Hepatic stellate cell (primary cell): ENCODE measurements at regions not wholly inside any gene's neighbourhood (a gene's known extent, or its start where the extent isn't known, plus 50 kb on each side); places are given as distances from the start of the nearest gene placed in this dataset.
A peak's percentile ranks its signal among the peaks of the same experiment; 100 is the strongest.

Source experiments
- DNase-seq: peaks from one replicate; pipeline ENCODE4 v3.0.0; 2011; ENCODE audit warnings: low spot score

- no peak for DNase-seq
Measured at GRCh38 chr3:30332196-30333021, 274.0 kb upstream of the TGFBR2 start.

- DNase-seq: no peak
Measured at GRCh38 chr3:30333143-30333542, 273.3 kb upstream of the TGFBR2 start.

- DNase-seq: no peak
Measured at GRCh38 chr3:30333903-30334302, 272.5 kb upstream of the TGFBR2 start.

GRCh38 chr3:30340500-30340899 lies 265.9 kb upstream of the TGFBR2 start:
- DNase-seq: no peak

GRCh38 chr3:30341079-30341478 lies 265.3 kb upstream of the TGFBR2 start:
- no peak for DNase-seq

- DNase-seq: no peak
Measured at GRCh38 chr3:30341851-30342250, 264.6 kb upstream of the TGFBR2 start.

- peak; percentile 21 for DNase-seq
Measured at GRCh38 chr3:30342318-30343060, 263.9 kb upstream of the TGFBR2 start.

- DNase-seq: no peak
Measured at GRCh38 chr3:30343067-30343831, 263.2 kb upstream of the TGFBR2 start.

GRCh38 chr3:30343861-30344260 lies 262.5 kb upstream of the TGFBR2 start:
- DNase-seq: no peak

- DNase-seq: no peak
Measured at GRCh38 chr3:30344288-30344687, 262.1 kb upstream of the TGFBR2 start.

- DNase-seq: no peak
Measured at GRCh38 chr3:30346933-30347320, 259.5 kb upstream of the TGFBR2 start.

- DNase-seq: peak; percentile 35
Measured at GRCh38 chr3:30347679-30348216, 258.7 kb upstream of the TGFBR2 start.

GRCh38 chr3:30349507-30349906 lies 256.9 kb upstream of the TGFBR2 start:
- no peak for DNase-seq

GRCh38 chr3:30350011-30350410 lies 256.4 kb upstream of the TGFBR2 start:
- no peak for DNase-seq

- DNase-seq: no peak
Measured at GRCh38 chr3:30350901-30351300, 255.5 kb upstream of the TGFBR2 start.

GRCh38 chr3:30352410-30353318 lies 253.7 kb upstream of the TGFBR2 start:
- DNase-seq: no peak

GRCh38 chr3:30353711-30354467 lies 252.5 kb upstream of the TGFBR2 start:
- no peak for DNase-seq

- no peak for DNase-seq
Measured at GRCh38 chr3:30354513-30354912, 251.9 kb upstream of the TGFBR2 start.

- no peak for DNase-seq
Measured at GRCh38 chr3:30354972-30355371, 251.4 kb upstream of the TGFBR2 start.

- DNase-seq: no peak
Measured at GRCh38 chr3:30355622-30356021, 250.8 kb upstream of the TGFBR2 start.
